Osteoblast (primary cell): ENCODE measurements at regions not wholly inside any gene's neighbourhood (a gene's known extent, or its start where the extent isn't known, plus 50 kb on each side); places are given as distances from the start of the nearest gene placed in this dataset.
"Not testable (repeated sequence)": the region's sequence is repeated elsewhere in the genome, so short reads cannot be mapped to it uniquely, and the experiment has no call there.

ENCODE experiments used
- DNase-seq: peaks from one replicate; pipeline ENCODE4 v3.0.0; 2011; ENCODE audit warnings: low spot score, mixed read lengths; ENCODE audit not compliant: insufficient read length; ENCODE audit errors: missing footprints
- H2AFZ ChIP-seq: 2 replicates; pipeline ENCODE4 v1.6.0; 2011; ENCODE audit warnings: mild to moderate bottlenecking, low read length
- H3K27ac ChIP-seq: 2 replicates; pipeline ENCODE4 v1.5.1; 2011; ENCODE audit warnings: mild to moderate bottlenecking, low read depth, low read length, moderate library complexity
- H3K27me3 ChIP-seq: 2 replicates; pipeline ENCODE4 v1.6.0; 2012; ENCODE audit warnings: mild to moderate bottlenecking, control low read depth, inconsistent platforms, low read length, moderate library complexity; ENCODE audit not compliant: insufficient read depth
- H3K36me3 ChIP-seq: 2 replicates; pipeline ENCODE4 v1.5.1; 2011; ENCODE audit warnings: mild to moderate bottlenecking, low read length, control low read depth, moderate library complexity; ENCODE audit not compliant: insufficient read depth
- H3K4me1 ChIP-seq: 2 replicates; pipeline ENCODE4 v1.5.1; 2011; ENCODE audit warnings: mild to moderate bottlenecking, low read length, control low read depth, moderate library complexity; ENCODE audit not compliant: insufficient read depth
- H3K4me2 ChIP-seq: 2 replicates; pipeline ENCODE4 v1.6.0; 2011; ENCODE audit warnings: mild to moderate bottlenecking, low read length; ENCODE audit not compliant: insufficient read depth
- H3K4me3 ChIP-seq: fragments of 200-600 bp; sonication (generic); 3 replicates; pipeline ENCODE4 v1.5.1; 2012; ENCODE audit warnings: mild to moderate bottlenecking, low read length, inconsistent platforms; ENCODE audit not compliant: insufficient read depth
- H3K79me2 ChIP-seq: 2 replicates; pipeline ENCODE4 v1.6.0; 2012; ENCODE audit warnings: mild to moderate bottlenecking, low read length, control low read depth, inconsistent platforms; ENCODE audit not compliant: insufficient read depth
- H3K9me3 ChIP-seq: 2 replicates; pipeline ENCODE4 v1.5.1; 2011; ENCODE audit warnings: low read depth, low read length, control low read depth
- H4K20me1 ChIP-seq: 2 replicates; pipeline ENCODE4 v1.6.0; 2012; ENCODE audit warnings: mild to moderate bottlenecking, low read length, control low read depth; ENCODE audit not compliant: insufficient read depth
- TF ChIP-seq, protein P1 (sequence below): IDR thresholded peaks from 2 replicates; pipeline ENCODE4 v1.5.1; 2011; ENCODE audit warnings: mild to moderate bottlenecking, low read depth, low read length, moderate library complexity; ENCODE audit errors: extremely low read depth

DNA sequence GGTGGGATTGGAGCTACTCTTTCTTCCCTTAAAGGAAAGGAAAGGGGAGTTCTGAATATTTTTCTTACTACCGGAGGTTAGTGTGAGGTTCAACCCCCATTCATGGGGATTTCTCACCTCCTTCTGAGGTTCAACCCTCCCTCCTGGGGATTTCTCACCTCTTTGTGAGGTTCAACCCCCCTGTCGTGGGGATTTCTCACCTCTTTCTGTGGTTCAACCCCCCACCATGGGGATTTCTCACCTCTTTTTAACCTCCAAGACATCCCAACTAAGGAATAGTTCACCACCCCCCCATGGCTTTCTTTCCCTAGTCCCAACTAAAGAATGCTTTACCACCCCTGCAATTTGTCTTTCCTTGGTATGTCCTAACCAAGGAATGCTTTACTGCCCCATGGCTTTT, 520.3 kb downstream of the EDEM1 start:
- no peaks in the 10 kb centered on the region for H3K27me3 ChIP-seq
- no peaks in the 10 kb centered on the region for H3K9me3 ChIP-seq
- H3K4me1 ChIP-seq = no peaks in the 10 kb centered on the region
- TF ChIP-seq, protein P1, sequence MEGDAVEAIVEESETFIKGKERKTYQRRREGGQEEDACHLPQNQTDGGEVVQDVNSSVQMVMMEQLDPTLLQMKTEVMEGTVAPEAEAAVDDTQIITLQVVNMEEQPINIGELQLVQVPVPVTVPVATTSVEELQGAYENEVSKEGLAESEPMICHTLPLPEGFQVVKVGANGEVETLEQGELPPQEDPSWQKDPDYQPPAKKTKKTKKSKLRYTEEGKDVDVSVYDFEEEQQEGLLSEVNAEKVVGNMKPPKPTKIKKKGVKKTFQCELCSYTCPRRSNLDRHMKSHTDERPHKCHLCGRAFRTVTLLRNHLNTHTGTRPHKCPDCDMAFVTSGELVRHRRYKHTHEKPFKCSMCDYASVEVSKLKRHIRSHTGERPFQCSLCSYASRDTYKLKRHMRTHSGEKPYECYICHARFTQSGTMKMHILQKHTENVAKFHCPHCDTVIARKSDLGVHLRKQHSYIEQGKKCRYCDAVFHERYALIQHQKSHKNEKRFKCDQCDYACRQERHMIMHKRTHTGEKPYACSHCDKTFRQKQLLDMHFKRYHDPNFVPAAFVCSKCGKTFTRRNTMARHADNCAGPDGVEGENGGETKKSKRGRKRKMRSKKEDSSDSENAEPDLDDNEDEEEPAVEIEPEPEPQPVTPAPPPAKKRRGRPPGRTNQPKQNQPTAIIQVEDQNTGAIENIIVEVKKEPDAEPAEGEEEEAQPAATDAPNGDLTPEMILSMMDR = no peak
- H3K79me2 ChIP-seq = no peaks in the 10 kb centered on the region
- no peak for DNase-seq
- H3K36me3 ChIP-seq = no peaks in the 10 kb centered on the region
- H3K4me3 ChIP-seq = no peak overlapping the region
- no peak overlapping the region for H3K27ac ChIP-seq
- H2AFZ ChIP-seq = no peak overlapping the region
- H3K4me2 ChIP-seq = no peak overlapping the region
- H4K20me1 ChIP-seq = no peaks in the 10 kb centered on the region

DNA sequence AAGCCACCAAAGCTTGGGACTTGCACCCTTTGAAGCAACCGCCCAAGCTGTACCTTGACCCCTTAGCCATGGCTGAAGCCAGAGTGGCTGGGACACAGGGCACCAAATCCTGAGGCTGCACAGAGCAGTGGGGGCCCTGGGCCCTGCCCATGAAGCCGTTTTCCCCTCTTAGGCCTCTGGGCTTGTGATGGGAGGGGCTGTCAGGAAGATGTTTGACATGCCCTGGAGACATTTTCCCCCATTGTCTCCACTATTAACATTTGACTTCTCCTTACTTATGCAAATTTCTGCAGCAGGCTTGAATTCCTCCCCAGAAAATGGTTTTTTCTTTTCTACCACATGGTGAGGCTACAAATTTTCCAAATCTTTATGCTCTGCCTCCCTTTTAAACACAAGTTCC, 522.2 kb downstream of the EDEM1 start:
- Histone ChIP-seq H3K36me3 (no peaks in the 10 kb centered on the region), H3K4me3 (no peak overlapping the region), H3K79me2 (no peaks in the 10 kb centered on the region), H3K4me1 (no peaks in the 10 kb centered on the region), H3K9me3 (no peaks in the 10 kb centered on the region), H3K27ac (no peak overlapping the region), H4K20me1 (no peaks in the 10 kb centered on the region), H2AFZ (no peak overlapping the region), H3K27me3 (no peaks in the 10 kb centered on the region), H3K4me2 (no peak overlapping the region)
- no peak for DNase-seq
- TF ChIP-seq, protein P1 = no peak

DNA sequence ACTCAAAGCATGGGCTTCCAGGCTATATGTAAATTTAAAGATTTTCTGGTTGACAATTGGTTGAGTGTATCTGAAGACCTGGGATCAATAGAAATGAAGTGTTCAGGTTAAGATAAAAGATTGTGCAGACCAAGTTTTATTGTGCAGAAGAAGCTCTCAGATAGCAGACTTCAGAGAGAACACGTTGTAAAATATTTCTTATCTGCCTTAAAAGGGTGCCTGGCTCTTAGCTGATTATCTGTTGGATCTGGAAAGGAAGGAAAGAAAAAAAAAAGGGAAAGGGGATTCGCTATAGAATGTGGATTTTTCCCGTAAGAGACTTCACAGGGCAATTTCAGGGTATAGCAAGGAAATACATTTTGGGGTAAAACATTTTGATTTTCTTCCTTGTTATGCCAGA, 523.2 kb downstream of the EDEM1 start:
- Histone ChIP-seq H3K27me3 (no peaks in the 10 kb centered on the region), H2AFZ (no peak overlapping the region), H3K4me3 (no peak overlapping the region), H3K79me2 (no peaks in the 10 kb centered on the region), H4K20me1 (no peaks in the 10 kb centered on the region), H3K36me3 (no peaks in the 10 kb centered on the region), H3K9me3 (peaks cover 2% of the 10 kb centered on the region), H3K4me1 (no peaks in the 10 kb centered on the region), H3K4me2 (no peak overlapping the region), H3K27ac (no peak overlapping the region)
- TF ChIP-seq, protein P1 = no peak
- DNase-seq = no peak

DNA sequence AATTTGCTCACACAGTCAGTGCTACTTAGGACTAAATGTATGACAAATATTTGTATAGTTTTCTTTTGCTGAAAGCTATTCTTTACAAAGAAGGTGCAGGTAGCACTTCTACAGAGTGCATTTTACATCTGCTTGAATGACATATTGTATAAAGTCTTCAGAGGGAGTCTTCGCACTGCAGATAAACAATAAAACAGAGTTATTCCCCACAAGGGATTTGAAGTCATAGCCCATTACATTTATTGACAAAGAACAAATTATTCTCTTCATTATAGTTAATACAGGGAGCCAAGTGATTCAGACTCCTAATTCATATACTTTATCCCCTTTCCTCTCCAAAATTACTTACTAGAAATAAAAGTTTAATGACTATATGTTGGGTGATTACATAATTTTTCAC, 529.7 kb downstream of the EDEM1 start:
- TF ChIP-seq, protein P1 = no peak

DNA sequence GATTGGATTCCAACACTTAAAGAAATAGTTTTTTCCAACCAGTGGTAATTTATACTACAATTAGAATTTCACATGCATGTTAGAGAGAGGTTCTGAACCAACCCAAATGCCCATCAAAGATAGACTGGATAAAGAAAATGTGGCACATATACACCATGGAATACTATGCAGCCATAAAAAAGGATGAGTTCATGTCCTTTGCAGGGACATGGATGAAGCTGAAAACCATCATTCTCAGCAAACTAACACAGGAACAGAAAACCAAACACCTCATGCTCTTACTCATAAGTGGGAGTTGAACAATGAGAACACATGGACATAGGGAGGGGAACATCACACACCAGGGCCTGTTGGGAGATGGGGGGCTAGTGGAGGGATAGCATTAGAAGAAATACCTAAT, 532.2 kb downstream of the EDEM1 start:
- H4K20me1 ChIP-seq, H3K4me2 ChIP-seq, H3K27me3 ChIP-seq, H3K79me2 ChIP-seq, H3K36me3 ChIP-seq, H3K9me3 ChIP-seq, H3K4me3 ChIP-seq, DNase-seq, H2AFZ ChIP-seq, H3K27ac ChIP-seq, H3K4me1 ChIP-seq: not testable (repeated sequence)

More for the DNA sequence above, 529.7 kb downstream of the EDEM1 start:
- H2AFZ ChIP-seq = no peak overlapping the region
- H4K20me1 ChIP-seq = no peaks in the 10 kb centered on the region
- no peak for DNase-seq
- no peak overlapping the region for H3K27ac ChIP-seq
- H3K9me3 ChIP-seq = peaks cover 2% of the 10 kb centered on the region
- H3K4me2 ChIP-seq = no peak overlapping the region
- no peaks in the 10 kb centered on the region for H3K4me1 ChIP-seq
- H3K4me3 ChIP-seq = no peak overlapping the region
- no peaks in the 10 kb centered on the region for H3K27me3 ChIP-seq
- no peaks in the 10 kb centered on the region for H3K36me3 ChIP-seq
- no peaks in the 10 kb centered on the region for H3K79me2 ChIP-seq
